Ascending aorta (tissue), 2 donors: ENCODE measurements at regions not wholly inside any gene's neighbourhood (a gene's known extent, or its start where the extent isn't known, plus 50 kb on each side); places are given as distances from the start of the nearest gene placed in this dataset.

Experiments
- DNase-seq, 2 donors: peaks; one replicate each; pipeline ENCODE4 v3.0.0-alpha.2; 2019; ENCODE audit warnings: low spot score in 2 of 2
- H3K27ac ChIP-seq, 2 donors: fragments of 200-600 bp; sonication (generic); one replicate each; pipeline ENCODE4 v1.5.1; 2016 to 2017; ENCODE audit warnings: mild to moderate bottlenecking in 1 of 2
- H3K27me3 ChIP-seq: fragments of 200-600 bp; sonication (generic); one replicate; pipeline ENCODE4 v1.5.1; 2017
- H3K36me3 ChIP-seq, 2 donors: fragments of 200-600 bp; sonication (generic); one replicate each; pipeline ENCODE4 v1.5.1; 2016
- H3K4me1 ChIP-seq, 2 donors: fragments of 200-600 bp; sonication (generic); one replicate each; pipeline ENCODE4 v1.5.1; 2016 to 2017; ENCODE audit warnings: mild to moderate bottlenecking in 1 of 2
- H3K4me3 ChIP-seq, 2 donors: fragments of 200-600 bp; sonication (generic); one replicate each; pipeline ENCODE4 v1.5.1; 2016 to 2017; ENCODE audit warnings: mild to moderate bottlenecking in 1 of 2
- H3K9me3 ChIP-seq, 2 donors: fragments of 200-600 bp; sonication (generic); one replicate each; pipeline ENCODE4 v1.5.1; 2016
- CTCF ChIP-seq, 3 experiments: fragments of 200-600 bp in 2 of 3; fragments of 450-650 bp in 1 of 3; sonication (generic) in 2 of 3; IDR thresholded peaks; one replicate each; pipeline ENCODE4 v1.5.1; 2016 to 2019; ENCODE audit warnings: antibody characterized with exemption in 3 of 3, mild to moderate bottlenecking in 1 of 3, moderate library complexity in 1 of 3
- intact Hi-C: fragments of 100-400 bp; cut with DNase I; formaldehyde crosslinking; loops from one replicate; pipeline ENCODE4 v1.15.1; 2023

- H3K9me3 ChIP-seq = no peaks in the 10 kb centered on the region
- H3K36me3 ChIP-seq = no peaks in the 10 kb centered on the region
- H3K27ac ChIP-seq = no peak overlapping the region
- H3K27me3 ChIP-seq = no peaks in the 10 kb centered on the region
- no peak overlapping the region for H3K4me3 ChIP-seq
- no peak for TF ChIP-seq CTCF (IDR thresholded peaks at IDR 0.05)
- intact Hi-C loops = no loop called here
- no peak for DNase-seq
- no peaks in the 10 kb centered on the region for H3K4me1 ChIP-seq
These were observed 80.6 kb downstream of the IRF8 start for GRCh38 chr16:85979605-85980004.

GRCh38 chr16:85980686-85981085 is 81.7 kb downstream of the IRF8 start:
- intact Hi-C loops = no loop called here
- H3K9me3 ChIP-seq = no peaks in the 10 kb centered on the region
- TF ChIP-seq CTCF (IDR thresholded peaks at IDR 0.05) = no peak
- no peak overlapping the region for H3K27ac ChIP-seq
- no peaks in the 10 kb centered on the region for H3K36me3 ChIP-seq
- no peaks in the 10 kb centered on the region for H3K4me1 ChIP-seq
- H3K4me3 ChIP-seq = no peak overlapping the region
- no peak for DNase-seq
- H3K27me3 ChIP-seq = no peaks in the 10 kb centered on the region

- no peak overlapping the region for H3K4me3 ChIP-seq
- H3K27me3 ChIP-seq = no peaks in the 10 kb centered on the region
- TF ChIP-seq CTCF (IDR thresholded peaks at IDR 0.05) = no peak
- no peak for DNase-seq
- H3K9me3 ChIP-seq = no peaks in the 10 kb centered on the region
- no peak overlapping the region for H3K27ac ChIP-seq
- intact Hi-C loops = no loop called here
- H3K36me3 ChIP-seq = no peaks in the 10 kb centered on the region
- H3K4me1 ChIP-seq = no peaks in the 10 kb centered on the region
These were observed 83.0 kb downstream of the IRF8 start for GRCh38 chr16:85981826-85982562.

GRCh38 chr16:85982563-85982939 is 83.6 kb downstream of the IRF8 start:
- no peaks in the 10 kb centered on the region for H3K4me1 ChIP-seq
- no peaks in the 10 kb centered on the region for H3K9me3 ChIP-seq
- H3K27me3 ChIP-seq = no peaks in the 10 kb centered on the region
- TF ChIP-seq CTCF (IDR thresholded peaks at IDR 0.05) = no peak
- no peak overlapping the region for H3K4me3 ChIP-seq
- intact Hi-C loops = no loop called here
- H3K27ac ChIP-seq = no peak overlapping the region
- DNase-seq = peak; percentile 19 to 68
- no peaks in the 10 kb centered on the region for H3K36me3 ChIP-seq

- Histone ChIP-seq H3K9me3 (no peaks in the 10 kb centered on the region), H3K27ac (no peak overlapping the region), H3K4me1 (no peaks in the 10 kb centered on the region), H3K27me3 (no peaks in the 10 kb centered on the region), H3K36me3 (no peaks in the 10 kb centered on the region), H3K4me3 (no peak overlapping the region)
- intact Hi-C loops = no loop called here
- no peak for DNase-seq
- TF ChIP-seq CTCF (IDR thresholded peaks at IDR 0.05) = no peak
These were observed 84.1 kb downstream of the IRF8 start for GRCh38 chr16:85983064-85983463.
